ENCODE measurements at regions not wholly inside any gene's neighbourhood (a gene's known extent, or its start where the extent isn't known, plus 50 kb on each side); places are given as distances from the start of the nearest gene placed in this dataset.
"Not testable (repeated sequence)": the region's sequence is repeated elsewhere in the genome, so short reads cannot be mapped to it uniquely, and the experiment has no call there.

- no peak for DNase-seq
These were observed 120.9 kb upstream of the TSC22D1 start for GRCh38 chr13:44697058-44697457.

GRCh38 chr13:44695520-44695919 lies 119.4 kb upstream of the TSC22D1 start:
- DNase-seq = no peak

- DNase-seq = no peak
These were observed 118.7 kb upstream of the TSC22D1 start for GRCh38 chr13:44694842-44695241.

GRCh38 chr13:44694291-44694690 lies 118.2 kb upstream of the TSC22D1 start:
- DNase-seq = no peak

- no peak for DNase-seq
These were observed 117.1 kb upstream of the TSC22D1 start for GRCh38 chr13:44693156-44693764.

GRCh38 chr13:44692173-44692713 lies 116.1 kb upstream of the TSC22D1 start:
- DNase-seq = no peak

- no peak for DNase-seq
These were observed 114.2 kb upstream of the TSC22D1 start for GRCh38 chr13:44690376-44690775.

GRCh38 chr13:44688652-44689051 lies 112.5 kb upstream of the TSC22D1 start:
- DNase-seq = no peak

- no peak for DNase-seq
These were observed 110.4 kb upstream of the TSC22D1 start for GRCh38 chr13:44686531-44686934.

GRCh38 chr13:44685641-44686040 lies 109.5 kb upstream of the TSC22D1 start:
- no peak for DNase-seq

GRCh38 chr13:44682416-44682815 lies 106.3 kb upstream of the TSC22D1 start:
- DNase-seq = not testable (repeated sequence)

GRCh38 chr13:44680746-44681355 lies 104.7 kb upstream of the TSC22D1 start:
- no peak for DNase-seq

- no peak for DNase-seq
These were observed 103.5 kb upstream of the TSC22D1 start for GRCh38 chr13:44679597-44679996.

- no peak for DNase-seq
These were observed 102.1 kb upstream of the TSC22D1 start for GRCh38 chr13:44678197-44678596.

- no peak for DNase-seq
These were observed 100.4 kb upstream of the TSC22D1 start for GRCh38 chr13:44676534-44676933.

GRCh38 chr13:44669534-44669933 lies 93.4 kb upstream of the TSC22D1 start:
- no peak for DNase-seq

- no peak for DNase-seq
These were observed 92.6 kb upstream of the TSC22D1 start for GRCh38 chr13:44668688-44669087.

GRCh38 chr13:44667943-44668342 lies 91.8 kb upstream of the TSC22D1 start:
- DNase-seq = no peak

GRCh38 chr13:44666538-44666937 lies 90.4 kb upstream of the TSC22D1 start:
- DNase-seq = not testable (repeated sequence)

- DNase-seq = no peak
These were observed 88.2 kb upstream of the TSC22D1 start for GRCh38 chr13:44664308-44664707.

- DNase-seq = no peak
These were observed 86.4 kb upstream of the TSC22D1 start for GRCh38 chr13:44662515-44662914.

GRCh38 chr13:44661936-44662335 lies 85.8 kb upstream of the TSC22D1 start:
- no peak for DNase-seq

GRCh38 chr13:44660050-44660449 lies 83.9 kb upstream of the TSC22D1 start:
- DNase-seq = no peak

GRCh38 chr13:44652962-44653660 lies 77.0 kb upstream of the TSC22D1 start:
- DNase-seq = no peak

Measured in activated CD8-positive, alpha-beta memory T cell treated with anti-CD3 and anti-CD28 coated beads for 24 hours (primary cell).